Urinary bladder (tissue), 3 donors: ENCODE measurements at regions not wholly inside any gene's neighbourhood (a gene's known extent, or its start where the extent isn't known, plus 50 kb on each side); places are given as distances from the start of the nearest gene placed in this dataset.

Experiments used
- DNase-seq: peaks from one replicate; pipeline ENCODE4 v3.0.0-alpha.2; 2015; ENCODE audit errors: extremely low spot score
- H3K27ac ChIP-seq: one replicate; pipeline ENCODE4 v1.5.1; 2013; ENCODE audit warnings: low read depth, mild to moderate bottlenecking, moderate library complexity
- H3K36me3 ChIP-seq: one replicate; pipeline ENCODE4 v1.6.1; 2013; ENCODE audit warnings: mild to moderate bottlenecking, moderate library complexity; ENCODE audit not compliant: insufficient read depth
- H3K4me1 ChIP-seq: one replicate; pipeline ENCODE4 v1.6.1; 2013; ENCODE audit warnings: mild to moderate bottlenecking, moderate library complexity; ENCODE audit not compliant: insufficient read depth
- H3K4me3 ChIP-seq: one replicate; pipeline ENCODE4 v1.5.1; 2013; ENCODE audit warnings: low read depth, low read length
- WGBS: extraction: QIAGEN DNeasy Blood & Tissue Kit; methylation state at CpG from one replicate; pipeline ENCODE4 v1.1.7; 2013; 5-methylcytosine and 5-hydroxymethylcytosine counted together
- donor health status: healthy with polysubstance abuse.
- donor health status: healthy.

DNA sequence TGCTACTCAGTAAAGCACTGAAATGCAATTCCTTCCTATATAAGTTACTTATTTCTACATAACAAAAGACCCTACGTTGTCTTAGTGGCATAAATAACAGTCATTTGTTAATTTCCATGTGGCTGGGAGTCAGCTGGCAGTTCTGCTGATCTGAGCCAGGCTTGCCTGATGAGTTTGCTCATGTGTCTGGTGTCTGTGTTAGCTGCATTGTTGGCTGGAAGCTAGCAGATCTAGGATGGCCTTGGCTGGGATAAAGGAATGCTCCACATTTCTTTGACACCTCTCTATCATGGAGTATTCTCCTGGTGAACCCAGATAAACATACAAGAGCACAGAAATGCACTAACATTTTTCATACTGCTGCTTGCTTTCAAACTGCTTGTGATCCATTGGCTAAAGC lies 264.4 kb upstream of the MON1B start:
- Histone ChIP-seq H3K36me3 (no peaks in the 10 kb centered on the region), H3K27ac (no peak overlapping the region), H3K4me3 (no peak overlapping the region), H3K4me1 (no peaks in the 10 kb centered on the region)
- DNase-seq = no peak
- 18% methylated on average over 1 of the region's 1 CpG for WGBS

DNA sequence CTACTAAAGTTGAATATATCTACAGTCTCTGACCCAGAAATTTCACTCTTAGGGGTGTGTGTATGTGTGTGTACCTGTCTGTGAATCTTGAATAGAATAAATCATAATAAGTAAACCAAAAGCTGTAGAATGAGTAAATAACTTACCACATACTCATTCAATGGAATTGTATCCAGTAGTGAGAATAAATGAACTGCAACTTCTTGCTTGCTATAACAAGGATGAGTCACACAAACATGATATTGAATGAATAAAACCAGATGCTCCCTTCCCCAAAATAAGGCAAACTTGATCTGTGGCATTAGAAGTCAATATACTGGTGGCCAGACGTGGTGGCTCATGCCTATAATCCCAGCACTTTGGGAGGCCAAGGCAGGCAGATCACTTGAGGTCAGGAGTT lies 259.8 kb upstream of the MON1B start:
- H3K4me3 ChIP-seq = no peak overlapping the region
- DNase-seq = no peak
- no peaks in the 10 kb centered on the region for H3K36me3 ChIP-seq
- no peaks in the 10 kb centered on the region for H3K4me1 ChIP-seq
- H3K27ac ChIP-seq = no peak overlapping the region
- 42% methylated on average over 1 of the region's 1 CpG for WGBS

DNA sequence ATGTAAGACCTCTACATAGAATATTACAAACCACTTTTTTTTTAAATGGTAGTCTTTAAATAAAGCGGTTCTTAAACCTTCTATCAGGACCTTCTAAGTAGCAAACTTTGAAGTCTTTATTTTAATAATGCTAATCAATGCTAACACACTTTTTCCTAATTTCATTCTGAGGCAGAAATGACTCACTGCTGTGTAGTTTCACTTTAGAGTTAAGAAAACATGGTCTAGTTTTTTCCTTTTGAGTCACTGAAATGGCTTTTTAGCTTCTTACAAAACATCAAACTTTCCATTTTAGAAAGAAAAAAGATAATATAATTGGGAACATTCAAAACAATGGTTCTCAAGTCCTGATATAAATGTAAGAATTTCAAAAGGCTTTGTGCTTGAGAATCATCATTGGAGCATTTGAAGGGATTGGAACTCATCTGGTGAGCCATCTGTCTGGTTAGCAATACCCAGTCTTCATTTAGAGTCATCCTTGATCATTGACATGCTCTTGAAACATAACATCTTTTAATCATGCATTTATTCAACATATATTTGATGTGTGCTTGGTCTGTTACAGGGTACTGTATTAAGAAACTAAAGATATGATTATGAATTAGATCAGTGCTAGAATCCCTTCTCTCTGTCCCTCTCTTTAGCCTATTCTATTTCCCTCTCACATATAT lies 258.3 kb upstream of the MON1B start:
- 77% methylated on average over 1 of the region's 1 CpG for WGBS
- H3K27ac ChIP-seq = no peak overlapping the region
- no peak overlapping the region for H3K4me3 ChIP-seq
- no peaks in the 10 kb centered on the region for H3K36me3 ChIP-seq
- DNase-seq = no peak
- H3K4me1 ChIP-seq = no peaks in the 10 kb centered on the region

DNA sequence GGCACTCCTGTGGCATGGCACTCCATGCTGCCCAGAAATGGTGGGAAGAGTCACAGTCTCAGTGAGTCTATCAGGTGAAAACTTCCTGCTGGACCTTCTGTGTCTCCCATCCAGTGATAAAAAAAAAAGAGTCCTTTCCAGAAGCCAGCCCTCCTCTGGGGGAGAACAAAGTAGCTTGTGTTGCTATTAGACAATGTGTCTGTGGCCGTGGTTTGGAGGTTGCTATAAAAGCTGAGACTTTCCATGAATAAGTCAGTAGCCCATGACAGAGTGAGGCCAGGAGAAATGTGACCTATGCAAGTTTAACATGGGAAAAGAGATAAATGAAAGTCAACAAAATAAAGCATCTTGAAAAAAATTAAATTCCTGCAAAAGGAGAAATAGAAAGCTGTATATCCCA lies 250.7 kb upstream of the MON1B start:
- 57% methylated on average over 1 of the region's 1 CpG for WGBS
- no peaks in the 10 kb centered on the region for H3K36me3 ChIP-seq
- DNase-seq = no peak
- no peak overlapping the region for H3K4me3 ChIP-seq
- H3K27ac ChIP-seq = no peak overlapping the region
- H3K4me1 ChIP-seq = no peaks in the 10 kb centered on the region

DNA sequence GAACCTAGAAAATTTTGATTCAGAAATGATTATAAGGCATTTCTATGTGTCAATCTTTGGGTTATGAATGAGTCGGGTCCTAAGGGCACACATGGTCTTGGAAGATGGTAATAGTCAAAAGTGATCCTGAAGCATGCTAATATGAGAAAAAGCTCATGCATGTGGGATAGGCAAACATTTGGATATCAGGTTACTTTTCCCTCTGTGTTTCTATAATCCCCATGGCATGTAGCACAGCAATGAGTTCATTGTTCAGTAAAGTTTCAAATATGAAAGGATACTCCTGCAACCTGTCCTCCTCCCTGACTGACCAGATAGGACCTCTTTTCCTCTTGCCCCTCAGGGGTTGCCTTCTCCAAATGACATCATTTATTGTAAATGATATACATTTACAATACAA lies 249.9 kb upstream of the MON1B start:
- 89% methylated on average over 1 of the region's 1 CpG for WGBS
- Histone ChIP-seq H3K4me1 (no peaks in the 10 kb centered on the region), H3K36me3 (no peaks in the 10 kb centered on the region), H3K27ac (no peak overlapping the region), H3K4me3 (no peak overlapping the region)
- DNase-seq = no peak

DNA sequence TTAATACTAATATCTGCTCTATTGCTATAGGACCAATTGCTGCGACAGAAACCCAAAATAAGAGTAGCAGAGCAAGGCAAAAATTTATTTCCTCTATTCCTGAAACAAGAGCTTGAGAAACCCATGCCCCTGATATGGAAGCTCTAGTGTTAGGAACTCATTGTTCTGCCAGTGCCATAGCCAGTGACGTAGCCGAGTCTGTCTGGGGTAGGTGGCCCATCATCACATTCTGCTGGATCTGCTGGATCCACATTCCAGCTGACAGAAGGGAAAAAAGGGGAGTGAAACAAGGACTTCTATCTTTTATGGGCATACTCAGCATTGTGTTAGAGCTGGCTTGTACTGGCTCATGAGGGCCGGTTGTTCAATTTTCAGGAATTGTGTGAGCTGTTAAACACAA lies 248.9 kb upstream of the MON1B start:
- Histone ChIP-seq H3K4me1 (no peaks in the 10 kb centered on the region), H3K27ac (no peak overlapping the region), H3K36me3 (no peaks in the 10 kb centered on the region), H3K4me3 (no peak overlapping the region)
- WGBS = 93% methylated on average over 4 of the region's 4 CpGs
- DNase-seq = no peak

DNA sequence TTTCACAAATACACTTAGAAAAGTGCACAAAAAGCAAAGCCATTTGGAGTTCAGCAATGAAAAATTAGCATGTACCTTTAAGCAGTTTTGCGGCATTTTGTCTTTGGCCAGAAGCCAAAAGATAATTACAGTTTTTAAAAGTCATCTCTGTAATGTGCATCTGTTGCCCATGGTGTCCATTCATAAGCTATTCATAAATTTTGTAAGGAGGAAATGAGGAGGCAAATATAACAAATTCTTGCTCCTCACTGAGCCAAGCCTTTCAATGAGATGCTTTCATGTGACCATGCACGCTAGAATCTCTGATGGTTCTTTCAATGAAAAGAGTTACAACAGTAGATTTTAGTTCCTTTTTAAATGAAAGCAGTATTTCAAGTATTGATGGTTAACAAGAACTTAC lies 247.1 kb upstream of the MON1B start:
- DNase-seq = no peak
- Histone ChIP-seq H3K4me1 (no peaks in the 10 kb centered on the region), H3K4me3 (no peak overlapping the region), H3K36me3 (no peaks in the 10 kb centered on the region), H3K27ac (no peak overlapping the region)
- 33% methylated on average over 2 of the region's 2 CpGs for WGBS

DNA sequence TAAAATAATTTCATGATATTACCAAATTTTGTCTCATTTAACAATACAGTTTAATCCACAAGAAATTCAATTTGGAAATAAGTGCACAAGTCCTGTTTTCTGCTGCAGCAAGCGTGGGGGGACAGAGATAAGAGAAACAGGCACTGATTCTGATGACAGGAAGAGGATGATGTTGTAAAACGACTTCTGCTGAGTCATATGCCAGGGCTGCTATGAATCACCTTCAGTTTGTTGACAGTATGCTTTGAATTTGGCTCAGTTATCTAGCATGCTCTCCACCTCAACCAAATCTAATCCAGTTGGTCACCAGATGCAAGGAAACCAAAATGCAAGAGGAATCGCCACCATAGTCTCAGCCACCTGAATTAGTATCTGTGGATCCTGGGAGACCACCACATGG lies 244.1 kb upstream of the MON1B start:
- DNase-seq = no peak
- no peaks in the 10 kb centered on the region for H3K36me3 ChIP-seq
- H3K4me3 ChIP-seq = no peak overlapping the region
- H3K4me1 ChIP-seq = no peaks in the 10 kb centered on the region
- no peak overlapping the region for H3K27ac ChIP-seq
- WGBS = 24% methylated on average over 3 of the region's 3 CpGs

DNA sequence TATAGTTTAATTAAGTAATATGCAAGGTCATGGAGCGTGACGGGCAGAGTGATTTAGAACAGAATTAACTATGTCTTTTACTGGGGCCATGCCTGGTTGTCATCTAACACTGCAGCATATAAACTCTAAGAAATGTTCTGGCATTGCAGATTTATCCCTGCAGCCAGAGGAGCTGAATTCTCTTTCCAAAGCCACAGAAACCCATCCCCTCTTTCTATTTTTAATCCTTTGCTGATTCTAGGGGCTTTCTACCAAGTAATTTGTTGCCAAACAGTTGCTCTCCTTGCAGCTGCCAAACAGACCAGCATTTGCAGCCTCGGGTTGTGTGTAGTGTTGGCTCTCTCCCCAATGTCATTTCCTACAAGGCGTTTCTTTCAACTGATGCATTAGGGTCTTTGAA lies 243.2 kb upstream of the MON1B start:
- H3K4me1 ChIP-seq = no peaks in the 10 kb centered on the region
- no peak for DNase-seq
- H3K36me3 ChIP-seq = no peaks in the 10 kb centered on the region
- H3K27ac ChIP-seq = no peak overlapping the region
- H3K4me3 ChIP-seq = no peak overlapping the region
- 23% methylated on average over 4 of the region's 4 CpGs for WGBS

DNA sequence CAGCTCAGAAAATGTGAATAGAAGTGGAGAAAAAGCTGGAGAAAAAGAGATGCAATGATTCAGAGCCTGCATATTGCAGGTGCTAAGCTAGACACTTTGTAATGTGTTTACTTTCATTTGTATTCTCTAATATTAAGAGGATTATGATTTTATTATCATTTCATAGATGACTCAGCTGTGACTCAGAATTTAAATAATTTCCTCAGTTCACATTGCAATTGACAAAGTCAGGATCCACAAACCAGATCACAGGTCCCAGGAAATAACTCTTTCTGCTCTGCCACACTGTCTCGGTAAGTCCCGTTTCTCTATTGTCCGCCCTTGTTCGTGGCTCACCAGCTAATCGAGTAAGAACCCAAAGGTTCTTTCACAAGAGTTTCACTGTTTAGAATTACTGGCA lies 235.4 kb upstream of the MON1B start:
- whole genome bisulfite sequencing = 81% methylated on average over 5 of the region's 5 CpGs
- Histone ChIP-seq H3K4me3 (no peak overlapping the region), H3K36me3 (no peaks in the 10 kb centered on the region), H3K4me1 (no peaks in the 10 kb centered on the region), H3K27ac (no peak overlapping the region)
- DNase-seq = no peak

DNA sequence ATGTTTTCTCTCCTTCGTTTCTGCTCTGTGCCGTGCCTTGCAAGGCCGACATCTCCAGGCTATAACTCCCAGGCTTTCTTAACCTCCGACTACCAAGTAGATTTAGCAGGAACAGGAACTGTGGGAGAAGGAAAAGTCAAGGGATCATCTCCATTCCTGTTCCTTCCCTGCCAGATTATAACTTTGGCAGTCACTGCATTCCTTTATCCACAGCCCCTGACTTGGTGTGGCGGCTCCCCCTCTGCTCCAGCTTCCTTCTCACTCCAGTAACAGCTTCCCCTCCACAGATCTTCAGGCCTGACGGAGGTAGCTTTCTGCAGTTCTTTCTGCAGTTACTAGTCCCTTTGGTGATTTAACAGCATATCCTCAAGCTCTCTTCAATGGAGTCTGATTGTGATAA lies 234.6 kb upstream of the MON1B start:
- Histone ChIP-seq H3K36me3 (no peaks in the 10 kb centered on the region), H3K27ac (no peak overlapping the region), H3K4me3 (no peak overlapping the region), H3K4me1 (no peaks in the 10 kb centered on the region)
- WGBS = 46% methylated on average over 6 of the region's 6 CpGs
- DNase-seq = no peak

DNA sequence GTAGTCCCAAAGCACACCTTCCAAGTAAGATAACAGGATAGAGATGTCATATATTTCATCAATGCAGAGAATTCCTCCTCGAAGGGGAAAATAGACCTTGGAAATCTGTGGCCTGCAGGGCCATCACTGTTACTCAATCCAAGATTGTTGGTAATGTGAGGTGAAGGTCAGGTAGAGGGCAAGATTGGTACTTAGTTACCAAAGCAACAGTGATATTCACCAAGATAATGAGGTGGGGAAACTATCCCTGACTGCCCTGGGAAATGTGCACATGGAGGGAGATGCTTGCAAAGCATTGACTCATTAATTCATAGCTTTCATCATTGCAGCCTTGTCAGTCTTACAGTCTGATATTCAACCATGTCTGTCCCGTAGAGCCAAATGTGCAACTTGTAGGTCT lies 234.1 kb upstream of the MON1B start:
- Histone ChIP-seq H3K4me3 (no peak overlapping the region), H3K36me3 (no peaks in the 10 kb centered on the region), H3K27ac (no peak overlapping the region), H3K4me1 (no peaks in the 10 kb centered on the region)
- DNase-seq = no peak
- WGBS = 56% methylated on average over 2 of the region's 2 CpGs

DNA sequence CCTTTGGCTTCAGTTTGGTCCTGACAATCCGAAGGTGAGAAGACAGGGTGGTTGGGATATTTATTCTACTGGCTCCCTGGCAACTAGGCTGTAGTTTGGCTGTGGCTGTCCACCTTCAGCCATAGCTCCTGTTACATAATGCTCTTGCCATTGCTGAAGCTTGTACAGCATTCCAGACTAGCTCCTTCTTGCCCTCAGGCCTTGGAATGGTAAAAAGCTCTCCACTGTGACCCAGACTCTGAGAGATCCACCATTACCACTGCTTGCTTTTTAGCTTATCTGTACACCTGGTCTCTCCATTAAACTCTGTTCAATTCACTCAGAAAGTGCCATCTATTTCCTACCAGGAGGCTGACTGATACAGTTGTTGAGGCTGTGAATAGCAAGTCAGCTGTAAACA lies 231.8 kb upstream of the MON1B start:
- 83% methylated on average over 1 of the region's 1 CpG for WGBS
- Histone ChIP-seq H3K27ac (no peak overlapping the region), H3K4me1 (no peaks in the 10 kb centered on the region), H3K36me3 (no peaks in the 10 kb centered on the region), H3K4me3 (no peak overlapping the region)
- no peak for DNase-seq

DNA sequence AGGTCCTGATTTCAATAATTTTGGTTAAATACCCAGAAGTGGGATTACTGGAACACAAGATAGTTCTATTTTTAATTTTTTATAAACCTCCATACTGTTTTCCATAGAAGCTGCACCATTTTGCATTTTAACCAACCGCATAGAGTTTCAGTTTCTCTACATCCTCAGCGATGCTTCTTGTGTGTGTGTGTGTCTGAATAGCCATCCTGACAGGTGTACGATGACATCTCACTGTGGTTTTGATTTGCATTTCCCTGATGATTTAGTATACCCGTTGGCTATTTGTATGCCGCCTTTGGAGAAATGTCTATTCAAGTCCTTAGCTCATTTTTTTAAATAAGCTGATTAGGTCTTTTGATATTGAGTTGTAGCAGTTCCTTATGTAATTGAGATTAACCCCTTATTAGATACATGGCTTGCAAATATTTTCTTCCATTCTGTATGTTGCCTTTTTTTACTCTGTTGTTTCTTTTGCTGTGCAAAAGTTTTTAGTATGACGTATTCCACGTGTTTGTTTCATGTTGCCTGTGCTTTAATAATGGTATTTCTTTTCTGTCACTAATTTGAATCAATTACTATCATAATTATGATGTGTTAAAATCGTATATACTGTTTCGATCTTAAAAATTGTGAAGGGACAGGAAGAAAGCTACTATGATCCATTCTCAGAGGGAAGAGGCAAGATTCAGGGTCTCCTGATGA lies 227.2 kb upstream of the MON1B start:
- 88% methylated on average over 9 of the region's 9 CpGs for WGBS
- Histone ChIP-seq H3K4me3 (no peak overlapping the region), H3K27ac (no peak overlapping the region), H3K36me3 (no peaks in the 10 kb centered on the region), H3K4me1 (no peaks in the 10 kb centered on the region)
- no peak for DNase-seq
